Ascending aorta (tissue), 2 donors: ENCODE measurements at regions not wholly inside any gene's neighbourhood (a gene's known extent, or its start where the extent isn't known, plus 50 kb on each side); places are given as distances from the start of the nearest gene placed in this dataset.

ENCODE experiments used
- DNase-seq, 2 donors: peaks; one replicate each; pipeline ENCODE4 v3.0.0-alpha.2; 2019; ENCODE audit warnings: low spot score in 2 of 2
- H3K27ac ChIP-seq, 2 donors: fragments of 200-600 bp; sonication (generic); one replicate each; pipeline ENCODE4 v1.5.1; 2016 to 2017; ENCODE audit warnings: mild to moderate bottlenecking in 1 of 2
- H3K27me3 ChIP-seq: fragments of 200-600 bp; sonication (generic); one replicate; pipeline ENCODE4 v1.5.1; 2017
- H3K36me3 ChIP-seq, 2 donors: fragments of 200-600 bp; sonication (generic); one replicate each; pipeline ENCODE4 v1.5.1; 2016
- H3K4me1 ChIP-seq, 2 donors: fragments of 200-600 bp; sonication (generic); one replicate each; pipeline ENCODE4 v1.5.1; 2016 to 2017; ENCODE audit warnings: mild to moderate bottlenecking in 1 of 2
- H3K4me3 ChIP-seq, 2 donors: fragments of 200-600 bp; sonication (generic); one replicate each; pipeline ENCODE4 v1.5.1; 2016 to 2017; ENCODE audit warnings: mild to moderate bottlenecking in 1 of 2
- H3K9me3 ChIP-seq, 2 donors: fragments of 200-600 bp; sonication (generic); one replicate each; pipeline ENCODE4 v1.5.1; 2016
- intact Hi-C: fragments of 100-400 bp; cut with DNase I; formaldehyde crosslinking; loops from one replicate; pipeline ENCODE4 v1.15.1; 2023
- TF ChIP-seq, protein P1 (sequence below), 3 experiments: fragments of 200-600 bp in 2 of 3; fragments of 450-650 bp in 1 of 3; sonication (generic) in 2 of 3; IDR thresholded peaks; one replicate each; pipeline ENCODE4 v1.5.1; 2016 to 2019; ENCODE audit warnings: antibody characterized with exemption in 3 of 3, mild to moderate bottlenecking in 1 of 3, moderate library complexity in 1 of 3

DNA sequence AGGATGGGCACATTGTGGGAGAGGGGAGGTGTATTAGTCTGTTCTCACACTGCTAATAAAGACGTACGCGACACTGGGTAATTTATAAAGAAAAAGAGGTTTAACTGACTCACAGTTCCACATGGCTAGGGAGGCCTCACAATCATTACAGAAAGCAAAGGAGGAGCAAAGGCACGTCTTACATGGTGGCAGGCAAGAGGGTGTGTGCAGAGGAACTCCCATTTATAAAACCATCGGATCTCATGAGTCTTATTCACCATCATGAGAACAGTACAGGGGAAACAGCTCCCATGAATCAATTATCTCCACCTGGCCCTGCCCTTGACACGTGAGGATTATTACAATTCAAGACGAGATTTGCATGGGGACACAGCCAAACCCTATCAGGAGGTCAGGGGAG lies 266.7 kb downstream of the HAUS1 start:
- Histone ChIP-seq H3K4me1 (no peaks in the 10 kb centered on the region), H3K4me3 (no peak overlapping the region), H3K27ac (no peak overlapping the region), H3K27me3 (no peaks in the 10 kb centered on the region), H3K9me3 (no peaks in the 10 kb centered on the region), H3K36me3 (no peaks in the 10 kb centered on the region)
- TF ChIP-seq, protein P1, sequence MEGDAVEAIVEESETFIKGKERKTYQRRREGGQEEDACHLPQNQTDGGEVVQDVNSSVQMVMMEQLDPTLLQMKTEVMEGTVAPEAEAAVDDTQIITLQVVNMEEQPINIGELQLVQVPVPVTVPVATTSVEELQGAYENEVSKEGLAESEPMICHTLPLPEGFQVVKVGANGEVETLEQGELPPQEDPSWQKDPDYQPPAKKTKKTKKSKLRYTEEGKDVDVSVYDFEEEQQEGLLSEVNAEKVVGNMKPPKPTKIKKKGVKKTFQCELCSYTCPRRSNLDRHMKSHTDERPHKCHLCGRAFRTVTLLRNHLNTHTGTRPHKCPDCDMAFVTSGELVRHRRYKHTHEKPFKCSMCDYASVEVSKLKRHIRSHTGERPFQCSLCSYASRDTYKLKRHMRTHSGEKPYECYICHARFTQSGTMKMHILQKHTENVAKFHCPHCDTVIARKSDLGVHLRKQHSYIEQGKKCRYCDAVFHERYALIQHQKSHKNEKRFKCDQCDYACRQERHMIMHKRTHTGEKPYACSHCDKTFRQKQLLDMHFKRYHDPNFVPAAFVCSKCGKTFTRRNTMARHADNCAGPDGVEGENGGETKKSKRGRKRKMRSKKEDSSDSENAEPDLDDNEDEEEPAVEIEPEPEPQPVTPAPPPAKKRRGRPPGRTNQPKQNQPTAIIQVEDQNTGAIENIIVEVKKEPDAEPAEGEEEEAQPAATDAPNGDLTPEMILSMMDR (IDR thresholded peaks at IDR 0.05): no peak
- no peak for DNase-seq
- intact Hi-C loops: no loop called here

DNA sequence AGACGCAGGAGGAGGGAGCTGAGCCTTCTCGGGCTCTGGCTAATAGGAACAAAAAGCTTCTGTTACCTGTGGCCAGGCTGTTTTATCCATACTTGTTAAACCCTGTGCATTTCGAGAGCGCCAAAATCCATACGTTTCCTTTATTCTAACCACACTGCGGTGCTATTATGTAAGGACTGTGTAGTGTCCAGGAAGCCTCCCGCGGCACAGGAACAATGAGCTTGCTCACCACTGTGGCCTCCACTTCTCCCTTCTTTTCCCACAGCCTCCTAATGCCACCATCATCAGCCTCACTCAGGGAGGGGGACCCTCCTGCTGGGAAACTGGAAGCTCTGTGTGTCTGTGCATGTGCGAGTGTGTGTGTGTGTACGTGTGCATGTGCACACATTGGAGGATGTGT lies 268.5 kb downstream of the HAUS1 start:
- Histone ChIP-seq H3K27me3 (no peaks in the 10 kb centered on the region), H3K9me3 (no peaks in the 10 kb centered on the region), H3K4me1 (no peaks in the 10 kb centered on the region), H3K4me3 (no peak overlapping the region), H3K36me3 (no peaks in the 10 kb centered on the region), H3K27ac (no peak overlapping the region)
- DNase-seq: no peak
- TF ChIP-seq, protein P1 (IDR thresholded peaks at IDR 0.05): no peak
- intact Hi-C loops: no loop called here

DNA sequence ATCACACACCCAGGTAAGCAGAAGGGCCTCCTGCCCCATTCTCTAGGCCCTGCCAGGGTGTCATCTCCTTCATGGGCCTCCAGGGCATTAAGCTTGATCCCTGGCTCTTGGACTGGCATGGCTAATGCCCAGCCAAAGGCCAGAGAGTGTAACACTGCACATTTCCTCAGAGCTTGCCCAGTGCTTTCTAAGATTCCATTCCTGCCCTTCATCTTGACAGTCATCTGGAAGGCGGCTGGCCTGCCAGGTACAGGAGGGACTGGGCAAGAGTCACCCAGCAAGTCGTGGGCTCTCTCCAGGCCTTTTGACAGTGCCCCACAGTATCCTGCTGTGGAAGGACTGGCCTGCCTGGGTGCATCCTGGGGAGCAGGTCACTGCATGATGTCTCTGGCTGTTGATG lies 268.9 kb downstream of the HAUS1 start:
- H3K4me1 ChIP-seq: no peaks in the 10 kb centered on the region
- no peak overlapping the region for H3K4me3 ChIP-seq
- H3K9me3 ChIP-seq: no peaks in the 10 kb centered on the region
- TF ChIP-seq, protein P1 (IDR thresholded peaks at IDR 0.05): no peak
- DNase-seq: no peak
- no peak overlapping the region for H3K27ac ChIP-seq
- no peaks in the 10 kb centered on the region for H3K36me3 ChIP-seq
- intact Hi-C loops: no loop called here
- no peaks in the 10 kb centered on the region for H3K27me3 ChIP-seq

DNA sequence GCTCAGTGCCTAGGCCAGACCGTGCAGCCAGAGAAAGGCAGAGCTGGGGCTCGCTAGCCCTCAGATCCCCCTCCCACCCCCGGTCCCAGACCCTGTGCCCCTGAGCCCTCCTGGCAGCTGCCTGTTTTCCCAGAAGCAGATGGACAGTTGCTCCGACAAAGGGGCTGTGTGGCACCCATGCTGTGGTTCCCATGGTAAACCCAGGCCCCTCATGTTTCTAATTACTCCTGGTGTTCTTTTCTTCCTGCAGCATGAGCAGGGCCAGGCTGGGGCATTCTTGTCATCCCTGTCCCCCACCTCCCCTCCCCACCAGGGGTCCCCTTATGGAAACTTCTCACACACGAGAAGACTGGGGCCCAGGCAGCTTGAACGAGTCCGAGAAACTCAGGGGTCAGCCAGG lies 269.6 kb downstream of the HAUS1 start:
- TF ChIP-seq, protein P1 (IDR thresholded peaks at IDR 0.05): no peak
- Histone ChIP-seq H3K36me3 (no peaks in the 10 kb centered on the region), H3K27me3 (no peaks in the 10 kb centered on the region), H3K27ac (no peak overlapping the region), H3K4me1 (no peaks in the 10 kb centered on the region), H3K4me3 (no peak overlapping the region), H3K9me3 (no peaks in the 10 kb centered on the region)
- no peak for DNase-seq
- intact Hi-C loops: no loop called here

DNA sequence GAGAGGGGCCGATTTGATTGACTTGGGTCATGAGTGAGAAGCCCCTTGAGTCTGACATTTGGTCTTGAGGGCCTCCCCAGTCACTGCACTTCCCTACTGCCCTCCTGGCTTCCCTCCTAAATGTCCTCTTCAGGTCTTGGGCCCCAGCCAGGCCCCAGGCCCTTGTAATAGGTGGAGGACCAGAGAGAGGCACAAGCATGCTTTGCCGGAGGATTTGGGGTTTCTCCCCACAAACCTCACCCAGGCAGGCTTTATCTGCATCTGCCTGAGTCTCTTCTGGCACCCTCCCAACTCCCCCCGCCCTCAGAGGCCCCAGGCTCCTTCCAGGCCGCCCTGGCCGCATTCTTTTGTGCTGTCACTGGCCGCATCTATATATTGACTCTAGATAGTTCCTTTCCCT lies 270.7 kb downstream of the HAUS1 start:
- intact Hi-C loops: no loop called here
- DNase-seq: no peak

DNA sequence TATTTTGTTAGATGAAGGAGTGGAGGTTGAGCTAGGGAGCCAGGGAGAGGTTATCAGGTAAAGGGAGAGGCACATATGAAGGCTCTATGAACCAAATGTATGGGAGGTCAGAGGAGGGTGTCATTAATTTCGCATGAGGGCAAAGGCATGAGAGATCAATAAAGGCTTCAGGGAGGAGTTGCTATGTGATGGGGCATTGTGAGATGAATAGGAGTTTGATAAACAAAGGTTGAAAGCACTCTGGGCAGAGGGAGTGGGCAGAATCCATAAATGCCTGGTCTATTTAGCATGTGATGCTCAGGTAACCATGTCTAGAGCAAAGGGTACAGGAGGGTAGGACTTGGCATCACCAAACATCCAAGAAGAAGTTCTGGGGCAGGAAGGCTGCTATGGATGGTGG lies 273.4 kb downstream of the HAUS1 start:
- Histone ChIP-seq H3K4me1 (no peaks in the 10 kb centered on the region), H3K4me3 (no peak overlapping the region), H3K36me3 (no peaks in the 10 kb centered on the region), H3K9me3 (no peaks in the 10 kb centered on the region), H3K27me3 (no peaks in the 10 kb centered on the region), H3K27ac (no peak overlapping the region)
- TF ChIP-seq, protein P1 (IDR thresholded peaks at IDR 0.05): no peak
- no peak for DNase-seq
- intact Hi-C loops: no loop called here

More for the DNA sequence above, 270.7 kb downstream of the HAUS1 start:
- H3K9me3 ChIP-seq: no peaks in the 10 kb centered on the region
- no peaks in the 10 kb centered on the region for H3K36me3 ChIP-seq
- H3K27ac ChIP-seq: no peak overlapping the region
- no peaks in the 10 kb centered on the region for H3K4me1 ChIP-seq
- no peaks in the 10 kb centered on the region for H3K27me3 ChIP-seq
- H3K4me3 ChIP-seq: no peak overlapping the region
- TF ChIP-seq, protein P1 (IDR thresholded peaks at IDR 0.05): no peak
